HUES64 (cell line): ENCODE measurements at regions not wholly inside any gene's neighbourhood (a gene's known extent, or its start where the extent isn't known, plus 50 kb on each side); places are given as distances from the start of the nearest gene placed in this dataset.

Source experiments
- H3K27ac ChIP-seq: 2 replicates; pipeline ENCODE4 v1.7.0; 2013; ENCODE audit warnings: low read depth, low read length, inconsistent platforms
- H3K27me3 ChIP-seq: 2 replicates; pipeline ENCODE4 v1.6.1; 2013; ENCODE audit warnings: mild to moderate bottlenecking, low read length; ENCODE audit not compliant: insufficient read depth
- H3K36me3 ChIP-seq: 2 replicates; pipeline ENCODE4 v1.6.1; 2013; ENCODE audit warnings: mild to moderate bottlenecking, low read length; ENCODE audit not compliant: insufficient read depth
- H3K4me1 ChIP-seq: 2 replicates; pipeline ENCODE4 v1.6.1; 2013; ENCODE audit warnings: mild to moderate bottlenecking, low read length, moderate library complexity; ENCODE audit not compliant: insufficient read depth
- H3K4me3 ChIP-seq: 2 replicates; pipeline ENCODE4 v1.5.1; 2013; ENCODE audit warnings: mild to moderate bottlenecking, low read length, moderate library complexity
- H3K9ac ChIP-seq: 2 replicates; pipeline ENCODE4 v1.6.1; 2013; ENCODE audit warnings: mild to moderate bottlenecking, low read depth, low read length
- H3K9me3 ChIP-seq: 2 replicates; pipeline ENCODE4 v1.6.1; 2013; ENCODE audit warnings: low read depth, low read length; ENCODE audit not compliant: insufficient read depth
- WGBS: fragments of 150-250, 120-280 bp; methylation state at CpG from one replicate; pipeline ENCODE4 v1.1.7; 2013; ENCODE audit warnings: missing lambda C conversion rate; 5-methylcytosine and 5-hydroxymethylcytosine counted together

- Histone ChIP-seq H3K9me3 (no peaks in the 10 kb centered on the region), H3K36me3 (no peaks in the 10 kb centered on the region), H3K27me3 (no peaks in the 10 kb centered on the region), H3K9ac (no peak overlapping the region), H3K4me1 (no peaks in the 10 kb centered on the region; the same call in 1 of the 2 replicates), H3K4me3 (no peak overlapping the region), H3K27ac (no peak overlapping the region)
- 91% methylated on average over 2 of the region's 2 CpGs for WGBS
Observed at GRCh38 chr17:53092072-53092471, 730.7 kb upstream of the KIF2B start.

- no peaks in the 10 kb centered on the region for H3K27me3 ChIP-seq
- H3K9me3 ChIP-seq = no peaks in the 10 kb centered on the region
- WGBS = 100% methylated on average over 1 of the region's 1 CpG
- H3K9ac ChIP-seq = no peak overlapping the region
- no peak overlapping the region for H3K4me3 ChIP-seq
- no peaks in the 10 kb centered on the region for H3K36me3 ChIP-seq
- no peaks in the 10 kb centered on the region; the same call in 1 of the 2 replicates for H3K4me1 ChIP-seq
- H3K27ac ChIP-seq = no peak overlapping the region
Observed at GRCh38 chr17:53090770-53091169, 732.0 kb upstream of the KIF2B start.

GRCh38 chr17:53088481-53088880 lies 734.2 kb upstream of the KIF2B start:
- Histone ChIP-seq H3K27ac (no peak overlapping the region), H3K27me3 (no peaks in the 10 kb centered on the region), H3K36me3 (no peaks in the 10 kb centered on the region), H3K4me1 (no peaks in the 10 kb centered on the region), H3K9ac (no peak overlapping the region), H3K4me3 (no peak overlapping the region), H3K9me3 (no peaks in the 10 kb centered on the region)
- 97% methylated on average over 6 of the region's 6 CpGs for WGBS

GRCh38 chr17:53061446-53061845 lies 761.3 kb upstream of the KIF2B start:
- Histone ChIP-seq H3K9me3 (no peaks in the 10 kb centered on the region), H3K27me3 (no peaks in the 10 kb centered on the region)

GRCh38 chr17:53058031-53058430 lies 764.7 kb upstream of the KIF2B start:
- no peaks in the 10 kb centered on the region for H3K36me3 ChIP-seq
- WGBS = 85% methylated on average over 2 of the region's 4 CpGs

More at GRCh38 chr17:53061446-53061845, 761.3 kb upstream of the KIF2B start:
- Histone ChIP-seq H3K36me3 (no peaks in the 10 kb centered on the region), H3K27ac (peak overlapping the region; percentile 66; the same call in 1 of the 2 replicates), H3K4me3 (peak overlapping the region; percentile 22; the same call in 1 of the 2 replicates), H3K9ac (no peak overlapping the region), H3K4me1 (peaks cover 24% of the 10 kb centered on the region)
- 20% methylated on average over 4 of the region's 4 CpGs for WGBS

GRCh38 chr17:53046781-53047180 lies 775.9 kb upstream of the KIF2B start:
- Histone ChIP-seq H3K9ac (no peak overlapping the region), H3K27ac (no peak overlapping the region), H3K27me3 (no peaks in the 10 kb centered on the region), H3K36me3 (no peaks in the 10 kb centered on the region), H3K4me3 (no peak overlapping the region), H3K4me1 (no peaks in the 10 kb centered on the region), H3K9me3 (peaks cover 6% of the 10 kb centered on the region; the same call in 1 of the 2 replicates)
- WGBS = 90% methylated on average over 2 of the region's 2 CpGs

More at GRCh38 chr17:53058031-53058430, 764.7 kb upstream of the KIF2B start:
- Histone ChIP-seq H3K9ac (no peak overlapping the region), H3K9me3 (no peaks in the 10 kb centered on the region), H3K4me3 (no peak overlapping the region), H3K27me3 (no peaks in the 10 kb centered on the region), H3K27ac (no peak overlapping the region), H3K4me1 (peaks cover 24% of the 10 kb centered on the region)

- no peak overlapping the region for H3K4me3 ChIP-seq
Observed at GRCh38 chr17:53039981-53040380, 782.7 kb upstream of the KIF2B start.

GRCh38 chr17:53033297-53033696 lies 789.4 kb upstream of the KIF2B start:
- no peak overlapping the region for H3K9ac ChIP-seq
- H3K27me3 ChIP-seq = no peaks in the 10 kb centered on the region
- no peaks in the 10 kb centered on the region for H3K9me3 ChIP-seq
- H3K4me1 ChIP-seq = peaks cover 8% of the 10 kb centered on the region
- H3K27ac ChIP-seq = no peak overlapping the region
- H3K4me3 ChIP-seq = no peak overlapping the region
- H3K36me3 ChIP-seq = no peaks in the 10 kb centered on the region

More at GRCh38 chr17:53039981-53040380, 782.7 kb upstream of the KIF2B start:
- H3K27me3 ChIP-seq = no peaks in the 10 kb centered on the region
- no peaks in the 10 kb centered on the region for H3K4me1 ChIP-seq
- H3K27ac ChIP-seq = no peak overlapping the region
- H3K9me3 ChIP-seq = no peaks in the 10 kb centered on the region; the same call in 1 of the 2 replicates
- no peak overlapping the region for H3K9ac ChIP-seq
- no peaks in the 10 kb centered on the region for H3K36me3 ChIP-seq

GRCh38 chr17:53032861-53033271 lies 789.9 kb upstream of the KIF2B start:
- no peak overlapping the region for H3K27ac ChIP-seq
- WGBS = 11% methylated on average over 3 of the region's 3 CpGs
- H3K27me3 ChIP-seq = no peaks in the 10 kb centered on the region
- no peak overlapping the region for H3K4me3 ChIP-seq
- no peak overlapping the region for H3K9ac ChIP-seq
- no peaks in the 10 kb centered on the region for H3K36me3 ChIP-seq
- H3K9me3 ChIP-seq = no peaks in the 10 kb centered on the region
- peaks cover 8% of the 10 kb centered on the region for H3K4me1 ChIP-seq

GRCh38 chr17:53017227-53017626 lies 805.5 kb upstream of the KIF2B start:
- H3K9me3 ChIP-seq = peaks cover 17% of the 10 kb centered on the region

GRCh38 chr17:53016085-53016484 lies 806.6 kb upstream of the KIF2B start:
- no peak overlapping the region for H3K4me3 ChIP-seq
- H3K36me3 ChIP-seq = no peaks in the 10 kb centered on the region
- no peaks in the 10 kb centered on the region for H3K27me3 ChIP-seq
- peaks cover 17% of the 10 kb centered on the region for H3K9me3 ChIP-seq
- no peak overlapping the region for H3K27ac ChIP-seq
- H3K9ac ChIP-seq = no peak overlapping the region
- H3K4me1 ChIP-seq = 0 out of 2 replicates have a peak, but pooled peaks cover 7% of the 10 kb centered on the region

More at GRCh38 chr17:53017227-53017626, 805.5 kb upstream of the KIF2B start:
- no peaks in the 10 kb centered on the region for H3K27me3 ChIP-seq
- H3K36me3 ChIP-seq = no peaks in the 10 kb centered on the region
- H3K27ac ChIP-seq = no peak overlapping the region
- no peak overlapping the region for H3K4me3 ChIP-seq
- H3K4me1 ChIP-seq = 0 out of 2 replicates have a peak, but pooled peaks cover 4% of the 10 kb centered on the region
- no peak overlapping the region for H3K9ac ChIP-seq

GRCh38 chr17:53012364-53012763 lies 810.4 kb upstream of the KIF2B start:
- Histone ChIP-seq H3K27ac (no peak overlapping the region), H3K9ac (no peak overlapping the region), H3K9me3 (0 out of 2 replicates have a peak, but pooled peaks cover 2% of the 10 kb centered on the region), H3K4me1 (0 out of 2 replicates have a peak, but pooled peaks cover 7% of the 10 kb centered on the region), H3K27me3 (no peaks in the 10 kb centered on the region), H3K36me3 (no peaks in the 10 kb centered on the region), H3K4me3 (no peak overlapping the region)
- WGBS = 93% methylated on average over 2 of the region's 2 CpGs
